Ovary (tissue), 7 donors: ENCODE measurements at regions not wholly inside any gene's neighbourhood (a gene's known extent, or its start where the extent isn't known, plus 50 kb on each side); places are given as distances from the start of the nearest gene placed in this dataset.

Experiments used
- DNase-seq, 5 donors: peaks; one replicate each; pipeline ENCODE4 v3.0.0-alpha.2; 2019 to 2020
- H3K27ac ChIP-seq, 2 donors: fragments of 200-600 bp; one replicate each; pipeline versions ENCODE4 v1.5.1 to v1.8.0; 2019 to 2022
- H3K27me3 ChIP-seq: fragments of 200-600 bp; one replicate; pipeline ENCODE4 v1.8.0; 2022
- H3K36me3 ChIP-seq: fragments of 200-600 bp; sonication (generic); one replicate; pipeline ENCODE4 v1.5.1; 2019
- H3K4me1 ChIP-seq: one replicate; pipeline ENCODE4 v1.8.1; 2013; ENCODE audit warnings: mild to moderate bottlenecking, moderate library complexity; ENCODE audit not compliant: insufficient read depth
- H3K4me3 ChIP-seq: fragments of 200-600 bp; sonication (generic); one replicate; pipeline ENCODE4 v1.5.1; 2017
- H3K9me3 ChIP-seq, 2 donors: fragments of 200-600 bp in 1 of 2; sonication (generic) in 1 of 2; one replicate each; pipeline versions ENCODE4 v1.5.1 to v1.8.1; 2013 to 2019; ENCODE audit warnings: mild to moderate bottlenecking in 1 of 2, moderate library complexity in 1 of 2
- EP300 ChIP-seq: sonication (generic); formaldehyde crosslinking; IDR thresholded peaks from one replicate; pipeline ENCODE4 v1.6.1; 2017; ENCODE audit warnings: antibody characterized with exemption
- POLR2A ChIP-seq: fragments of 450-650 bp; IDR thresholded peaks from one replicate; pipeline ENCODE4 v1.6.1; 2017; ENCODE audit warnings: antibody characterized with exemption, mild to moderate bottlenecking, moderate library complexity
- WGBS, 3 donors: extraction: QIAGEN DNeasy Blood & Tissue Kit in 1 of 3; methylation state at CpG; one replicate each; pipeline versions ENCODE4 v1.1.5 to v1.1.7; 2013 to 2017; 5-methylcytosine and 5-hydroxymethylcytosine counted together
- intact Hi-C, 4 donors: fragments of 100-400 bp; cut with DNase I; formaldehyde crosslinking; loops; one replicate each; pipeline versions ENCODE4 v1.11.0 to v1.15.1; 2022 to 2023
- TF ChIP-seq, protein P1 (sequence below), 3 donors: fragments of 450-650 bp in 2 of 3; fragments of 200-600 bp in 1 of 3; IDR thresholded peaks; one replicate each; pipeline versions ENCODE4 v1.5.1 to v1.8.0; 2016 to 2022; ENCODE audit warnings: antibody characterized with exemption in 3 of 3, mild to moderate bottlenecking in 1 of 3
- donor health status: DM: no; HTN: no; CAD: no; lungs with moderate emphysema.
- donor health status: DM: no; HTN: no; CAD: no.
- donor health status: Bipolar disorder and iron deficiency.
- donor health status: DM: no; HTN: no; CAD: no.
- donor health status: DM: yes; HTN: yes; CAD: no.

DNA sequence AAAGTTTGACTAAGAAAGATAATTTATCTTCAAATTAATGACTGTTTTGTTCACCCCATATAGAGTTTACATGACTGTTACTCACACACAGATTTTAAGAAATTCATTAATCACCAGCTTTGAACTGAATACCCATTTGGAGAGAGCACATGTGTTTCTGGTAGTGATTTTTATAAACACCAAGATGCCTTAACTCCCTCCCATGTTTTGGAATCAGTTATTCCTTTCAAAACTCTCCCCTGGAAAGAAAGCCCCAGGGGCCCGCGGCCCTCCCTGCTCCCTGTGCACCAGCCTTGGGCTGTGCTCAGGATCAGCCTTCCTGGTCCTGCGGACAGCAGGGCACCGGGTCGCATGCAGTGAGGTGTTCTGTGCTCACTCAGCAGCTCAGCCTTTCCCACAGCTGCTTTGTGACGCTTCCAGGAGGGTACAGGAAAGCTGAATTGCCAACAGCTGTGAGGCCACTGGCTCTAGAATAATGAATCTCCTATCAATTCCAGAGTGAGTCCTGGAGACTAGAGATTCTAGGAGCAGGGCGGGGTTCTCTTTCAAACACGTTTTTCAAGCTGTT lies 483.2 kb downstream of the EFNB2 start:
- H3K36me3 ChIP-seq: no peaks in the 10 kb centered on the region
- TF ChIP-seq, protein P1, sequence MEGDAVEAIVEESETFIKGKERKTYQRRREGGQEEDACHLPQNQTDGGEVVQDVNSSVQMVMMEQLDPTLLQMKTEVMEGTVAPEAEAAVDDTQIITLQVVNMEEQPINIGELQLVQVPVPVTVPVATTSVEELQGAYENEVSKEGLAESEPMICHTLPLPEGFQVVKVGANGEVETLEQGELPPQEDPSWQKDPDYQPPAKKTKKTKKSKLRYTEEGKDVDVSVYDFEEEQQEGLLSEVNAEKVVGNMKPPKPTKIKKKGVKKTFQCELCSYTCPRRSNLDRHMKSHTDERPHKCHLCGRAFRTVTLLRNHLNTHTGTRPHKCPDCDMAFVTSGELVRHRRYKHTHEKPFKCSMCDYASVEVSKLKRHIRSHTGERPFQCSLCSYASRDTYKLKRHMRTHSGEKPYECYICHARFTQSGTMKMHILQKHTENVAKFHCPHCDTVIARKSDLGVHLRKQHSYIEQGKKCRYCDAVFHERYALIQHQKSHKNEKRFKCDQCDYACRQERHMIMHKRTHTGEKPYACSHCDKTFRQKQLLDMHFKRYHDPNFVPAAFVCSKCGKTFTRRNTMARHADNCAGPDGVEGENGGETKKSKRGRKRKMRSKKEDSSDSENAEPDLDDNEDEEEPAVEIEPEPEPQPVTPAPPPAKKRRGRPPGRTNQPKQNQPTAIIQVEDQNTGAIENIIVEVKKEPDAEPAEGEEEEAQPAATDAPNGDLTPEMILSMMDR (IDR thresholded peaks at IDR 0.05): no peak
- TF ChIP-seq EP300: no peak
- no peak for TF ChIP-seq POLR2A
- H3K9me3 ChIP-seq: no peaks in the 10 kb centered on the region

GRCh38 chr13:106049171-106049570 lies 486.3 kb downstream of the EFNB2 start:
- intact Hi-C loops: no loop called here
- Histone ChIP-seq H3K36me3 (no peaks in the 10 kb centered on the region), H3K27me3 (no peaks in the 10 kb centered on the region), H3K4me1 (no peaks in the 10 kb centered on the region), H3K9me3 (no peaks in the 10 kb centered on the region), H3K27ac (no peak overlapping the region), H3K4me3 (no peak overlapping the region)
- TF ChIP-seq EP300: no peak
- TF ChIP-seq, protein P1 (IDR thresholded peaks at IDR 0.05): no peak
- 85 to 93% (median 90%) methylated on average over 5 of the region's 5 CpGs for WGBS, 3 donors
- DNase-seq: no peak

More for the DNA sequence above, 483.2 kb downstream of the EFNB2 start:
- no peaks in the 10 kb centered on the region for H3K4me1 ChIP-seq
- WGBS, 3 donors: 70 to 77% (median 72%) methylated on average over 8 of the region's 8 CpGs
- no peak overlapping the region for H3K4me3 ChIP-seq
- H3K27ac ChIP-seq: no peak overlapping the region
- no peaks in the 10 kb centered on the region for H3K27me3 ChIP-seq
- DNase-seq: no peak
- intact Hi-C loops: no loop called here

DNA sequence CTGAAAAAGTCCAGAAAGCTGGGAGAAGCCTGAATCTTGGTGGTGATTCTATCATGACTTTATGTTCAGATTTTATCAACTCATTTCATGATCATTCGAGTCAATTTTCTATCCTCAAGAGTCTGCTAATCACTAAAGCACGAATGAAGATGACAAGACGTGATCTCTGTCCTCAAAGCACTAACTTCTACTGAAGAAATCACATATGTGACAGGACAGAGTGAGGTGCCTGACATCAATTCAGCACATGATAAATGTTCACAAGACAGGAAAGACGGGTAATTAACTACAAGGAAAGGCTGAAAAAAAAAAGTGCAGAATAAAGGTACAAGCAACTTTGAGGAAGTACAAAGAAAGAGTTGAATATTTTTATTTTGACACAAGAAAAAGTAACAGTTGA lies 487.1 kb downstream of the EFNB2 start:
- intact Hi-C loops: no loop called here

GRCh38 chr13:106047859-106048258 lies 487.6 kb downstream of the EFNB2 start:
- 91 to 97% (median 96%) methylated on average over 1 of the region's 1 CpG for WGBS, 3 donors
- H3K4me1 ChIP-seq: no peaks in the 10 kb centered on the region
- TF ChIP-seq, protein P1 (IDR thresholded peaks at IDR 0.05): no peak
- TF ChIP-seq EP300 (no peak), POLR2A (no peak)
- intact Hi-C loops: no loop called here
- H3K4me3 ChIP-seq: no peak overlapping the region
- H3K27ac ChIP-seq: no peak overlapping the region
- H3K36me3 ChIP-seq: no peaks in the 10 kb centered on the region
- no peak for DNase-seq
- H3K27me3 ChIP-seq: no peaks in the 10 kb centered on the region
- no peaks in the 10 kb centered on the region for H3K9me3 ChIP-seq

More for the DNA sequence above, 487.1 kb downstream of the EFNB2 start:
- H3K4me3 ChIP-seq: no peak overlapping the region
- H3K27ac ChIP-seq: no peak overlapping the region
- WGBS, 3 donors: 44 to 59% (median 57%) methylated on average over 4 of the region's 4 CpGs
- no peak for DNase-seq
- H3K4me1 ChIP-seq: no peaks in the 10 kb centered on the region
- no peaks in the 10 kb centered on the region for H3K9me3 ChIP-seq
- no peaks in the 10 kb centered on the region for H3K27me3 ChIP-seq
- TF ChIP-seq, protein P1 (IDR thresholded peaks at IDR 0.05): no peak
- TF ChIP-seq EP300 (no peak), POLR2A (no peak)
- no peaks in the 10 kb centered on the region for H3K36me3 ChIP-seq
